ENCODE measurements at regions not wholly inside any gene's neighbourhood (a gene's known extent, or its start where the extent isn't known, plus 50 kb on each side); places are given as distances from the start of the nearest gene placed in this dataset.

DNA sequence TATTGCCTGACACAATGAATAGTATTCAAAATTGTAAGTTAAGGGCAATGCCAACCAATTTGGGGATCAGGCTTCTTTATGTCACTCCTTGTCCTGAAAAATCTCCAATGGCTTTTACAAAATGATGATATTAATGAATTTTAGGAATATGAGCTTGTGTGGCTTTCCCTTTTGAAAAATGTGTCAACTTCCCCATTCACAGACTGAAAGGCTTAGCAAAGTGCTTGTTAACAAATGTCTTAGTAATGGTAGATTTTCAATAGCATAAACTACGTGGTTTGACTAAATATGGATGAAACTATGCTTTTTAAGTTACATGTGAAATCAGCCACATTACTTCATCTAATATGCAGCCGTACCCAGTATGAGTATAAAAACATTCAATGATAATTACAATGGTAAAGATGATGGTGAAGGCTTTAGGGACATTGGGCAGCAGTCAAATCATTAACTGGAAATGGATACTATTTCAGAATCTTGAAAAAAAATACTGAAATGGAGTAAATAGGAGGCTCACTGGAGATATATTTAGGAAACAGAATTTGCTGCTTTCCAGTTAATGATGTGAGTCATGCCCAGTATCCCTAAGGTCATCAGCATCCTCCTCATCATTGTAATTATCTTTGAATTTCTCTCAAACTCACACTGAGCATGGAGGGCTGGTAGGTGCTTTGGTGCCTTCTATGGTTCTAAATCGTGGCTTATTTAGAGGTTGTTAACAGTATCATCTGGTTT, 113.3 kb upstream of the ZNF608 start:
- Histone ChIP-seq H4K20me1 (replicated peaks; ENCODE audit: control insufficient read depth, extremely low read depth, insufficient read depth, low read length) (no peaks in the 10 kb centered on the region), H3K9me3 (replicated peaks; ENCODE audit: control insufficient read depth, insufficient read depth, low read length) (no peaks in the 10 kb centered on the region), H3K9me1 (replicated peaks; ENCODE audit: control insufficient read depth, extremely low read depth, insufficient read depth, low read length) (no peaks in the 10 kb centered on the region), H3K4me2 (ENCODE audit: insufficient read depth, low read length) (no peak overlapping the region), H3K4me3 (replicated peaks in 1 of 3; ENCODE audit: insufficient read depth in 1 of 3, low read depth in 1 of 3, low read length in 3 of 3) (no peak overlapping the region), H3K9ac (replicated peaks; ENCODE audit: extremely low read depth, insufficient read depth, low read length) (no peak overlapping the region), H3K79me2 (ENCODE audit: control insufficient read depth, insufficient read depth, low read length) (no peaks in the 10 kb centered on the region), H3K36me3 (ENCODE audit: control insufficient read depth in 2 of 2, extremely low read depth in 1 of 2, insufficient read depth in 2 of 2, low read length in 2 of 2) (no peaks in the 10 kb centered on the region), H3K27me3 (ENCODE audit: control insufficient read depth in 2 of 2, insufficient read depth in 2 of 2, low read length in 2 of 2) (no peaks in the 10 kb centered on the region), H3K4me1 (ENCODE audit: control insufficient read depth, extremely low read depth, insufficient read depth, low read length) (no peaks in the 10 kb centered on the region), H2AFZ (ENCODE audit: low read depth, low read length) (no peak overlapping the region), H3K27ac (ENCODE audit: insufficient read depth, low read depth, low read length) (no peak overlapping the region)
- dilution Hi-C loops (cut with MboI; ENCODE audit: extremely low pct_ligation_motif_present, low sequenced_read_pairs) (no loop called here), intact Hi-C loops (cut with micrococcal nuclease) (no loop called here)
- CTCF ChIA-PET: interaction anchor here (0.5 kb wide), 1 partner anchor 60 kb away, joined by 3 read pairs; no protein-coding TSS in a partner anchor
- POLR2A ChIA-PET: no interaction called here
- DNase-seq (ENCODE audit: low read depth, low spot score) (no peak), FAIRE-seq (no peak)
- BruUV-seq (replicated peaks): no TSS peak
- TF ChIP-seq FOS (IDR thresholded peaks at IDR 0.05; ENCODE audit: borderline replicate concordance, insufficient read depth, low read length) (no peak), POLR2A (IDR thresholded peaks at IDR 0.05; ENCODE audit: low read depth, low read length) (no peak), POLR2AphosphoS5 (IDR thresholded peaks at IDR 0.05; ENCODE audit: insufficient read depth, low read depth, low read length) (no peak), GATA2 (IDR thresholded peaks at IDR 0.05; ENCODE audit: insufficient read depth, insufficient read length, low read depth, low read length) (no peak), MYC (IDR thresholded peaks at IDR 0.05; ENCODE audit: low read depth, low read length) (no peak), JUN (IDR thresholded peaks at IDR 0.05; ENCODE audit: borderline replicate concordance, insufficient read depth, insufficient read length, low read depth) (no peak), EZH2 (IDR thresholded peaks at IDR 0.05; ENCODE audit: borderline replicate concordance, low read depth, low read length, severe bottlenecking) (no peak)
- TF ChIP-seq, protein P1, sequence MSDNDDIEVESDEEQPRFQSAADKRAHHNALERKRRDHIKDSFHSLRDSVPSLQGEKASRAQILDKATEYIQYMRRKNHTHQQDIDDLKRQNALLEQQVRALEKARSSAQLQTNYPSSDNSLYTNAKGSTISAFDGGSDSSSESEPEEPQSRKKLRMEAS (IDR thresholded peaks at IDR 0.05; ENCODE audit: insufficient read depth, insufficient read length): no peak
- TF ChIP-seq, protein P2, sequence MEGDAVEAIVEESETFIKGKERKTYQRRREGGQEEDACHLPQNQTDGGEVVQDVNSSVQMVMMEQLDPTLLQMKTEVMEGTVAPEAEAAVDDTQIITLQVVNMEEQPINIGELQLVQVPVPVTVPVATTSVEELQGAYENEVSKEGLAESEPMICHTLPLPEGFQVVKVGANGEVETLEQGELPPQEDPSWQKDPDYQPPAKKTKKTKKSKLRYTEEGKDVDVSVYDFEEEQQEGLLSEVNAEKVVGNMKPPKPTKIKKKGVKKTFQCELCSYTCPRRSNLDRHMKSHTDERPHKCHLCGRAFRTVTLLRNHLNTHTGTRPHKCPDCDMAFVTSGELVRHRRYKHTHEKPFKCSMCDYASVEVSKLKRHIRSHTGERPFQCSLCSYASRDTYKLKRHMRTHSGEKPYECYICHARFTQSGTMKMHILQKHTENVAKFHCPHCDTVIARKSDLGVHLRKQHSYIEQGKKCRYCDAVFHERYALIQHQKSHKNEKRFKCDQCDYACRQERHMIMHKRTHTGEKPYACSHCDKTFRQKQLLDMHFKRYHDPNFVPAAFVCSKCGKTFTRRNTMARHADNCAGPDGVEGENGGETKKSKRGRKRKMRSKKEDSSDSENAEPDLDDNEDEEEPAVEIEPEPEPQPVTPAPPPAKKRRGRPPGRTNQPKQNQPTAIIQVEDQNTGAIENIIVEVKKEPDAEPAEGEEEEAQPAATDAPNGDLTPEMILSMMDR (IDR thresholded peaks at IDR 0.05; ENCODE audit: extremely low read depth in 1 of 2, insufficient read depth in 1 of 2, low read depth in 1 of 2, low read length in 2 of 2): no peak

All from endothelial cell of umbilical vein (primary cell).